ENCODE measurements at regions not wholly inside any gene's neighbourhood (a gene's known extent, or its start where the extent isn't known, plus 50 kb on each side); places are given as distances from the start of the nearest gene placed in this dataset.

DNA sequence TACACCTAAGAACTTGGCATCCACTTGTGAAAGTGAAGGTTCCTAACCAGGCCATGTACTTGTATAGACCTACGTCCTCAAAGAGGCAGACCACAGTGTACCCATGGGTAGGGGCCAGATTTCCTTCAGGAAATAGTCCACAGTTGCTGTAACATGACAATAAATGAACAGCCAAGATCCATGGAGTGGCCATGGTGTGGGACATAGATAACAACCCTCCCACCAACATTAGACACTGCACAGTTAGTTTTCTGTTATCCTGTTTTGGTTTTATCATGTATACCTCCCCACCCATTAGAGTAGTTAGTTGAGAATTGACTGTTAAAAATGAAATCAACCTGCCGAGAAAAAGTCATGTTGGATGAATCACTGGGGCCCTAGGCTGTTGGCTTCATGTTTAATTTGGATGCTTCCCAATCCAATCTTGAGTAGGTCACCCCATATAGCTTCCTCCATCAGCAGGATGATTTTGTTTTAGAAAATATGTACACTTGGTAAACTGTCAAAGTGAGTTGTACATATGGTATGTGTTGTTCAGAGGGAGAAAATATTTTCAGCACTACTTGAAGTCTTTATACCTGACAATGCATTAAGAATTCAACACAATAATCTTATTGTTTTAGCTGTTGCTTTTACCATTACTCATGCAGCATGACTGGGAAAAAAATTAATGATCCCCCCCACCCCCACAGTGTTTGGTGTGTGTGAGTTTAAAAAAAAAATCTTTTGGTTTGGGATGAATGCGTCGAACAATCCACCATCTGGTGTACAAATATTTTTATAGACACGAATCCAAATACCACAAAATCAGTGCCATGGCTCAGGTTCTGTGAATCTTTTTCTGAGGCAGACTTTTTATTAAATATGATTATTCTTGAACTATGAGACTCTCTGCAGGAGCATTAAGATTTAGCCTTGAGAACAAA lies 88.3 kb upstream of the ARHGAP29 start (continued):
- TF ChIP-seq WT1 (tag by site-specific recombination; IDR thresholded peaks at IDR 0.05) (peak; percentile 82), ZBTB20 (tag by site-specific recombination; IDR thresholded peaks at IDR 0.05) (peak; percentile 50), ZNF366 (tag by site-specific recombination; conservative IDR thresholded peaks at IDR 0.05) (peak; percentile 11), ZNF121 (tag by site-specific recombination; IDR thresholded peaks at IDR 0.05) (no peak), KLF16 (tag by site-specific recombination; IDR thresholded peaks at IDR 0.05) (no peak), KLF8 (tag by site-specific recombination; IDR thresholded peaks at IDR 0.05) (peak; percentile 31), ZNF558 (tag by site-specific recombination; IDR thresholded peaks at IDR 0.05) (peak; percentile 21; the same call in 1 of the 2 replicates), FEZF1 (tag by site-specific recombination; IDR thresholded peaks at IDR 0.05) (peak; percentile 88), HOXA7 (CRISPR knock-in tag; IDR thresholded peaks at IDR 0.05; ENCODE audit: borderline replicate concordance) (no peak), ZNF302 (tag by site-specific recombination; IDR thresholded peaks at IDR 0.05; ENCODE audit: low read depth) (no peak), OSR2 (tag by site-specific recombination; IDR thresholded peaks at IDR 0.05) (0 out of 2 replicates have a peak, but pooled peaks have one; percentile 7), ZFP37 (tag by site-specific recombination; IDR thresholded peaks at IDR 0.05) (peak; percentile 69; the same call in 1 of the 2 replicates), ZNF76 (tag by site-specific recombination; IDR thresholded peaks at IDR 0.05; ENCODE audit: borderline replicate concordance, low read depth) (no peak), ZEB2 (tag by site-specific recombination; IDR thresholded peaks at IDR 0.05) (0 out of 2 replicates have a peak, but pooled peaks have one; percentile 31)
- TF ChIP-seq, protein P1, sequence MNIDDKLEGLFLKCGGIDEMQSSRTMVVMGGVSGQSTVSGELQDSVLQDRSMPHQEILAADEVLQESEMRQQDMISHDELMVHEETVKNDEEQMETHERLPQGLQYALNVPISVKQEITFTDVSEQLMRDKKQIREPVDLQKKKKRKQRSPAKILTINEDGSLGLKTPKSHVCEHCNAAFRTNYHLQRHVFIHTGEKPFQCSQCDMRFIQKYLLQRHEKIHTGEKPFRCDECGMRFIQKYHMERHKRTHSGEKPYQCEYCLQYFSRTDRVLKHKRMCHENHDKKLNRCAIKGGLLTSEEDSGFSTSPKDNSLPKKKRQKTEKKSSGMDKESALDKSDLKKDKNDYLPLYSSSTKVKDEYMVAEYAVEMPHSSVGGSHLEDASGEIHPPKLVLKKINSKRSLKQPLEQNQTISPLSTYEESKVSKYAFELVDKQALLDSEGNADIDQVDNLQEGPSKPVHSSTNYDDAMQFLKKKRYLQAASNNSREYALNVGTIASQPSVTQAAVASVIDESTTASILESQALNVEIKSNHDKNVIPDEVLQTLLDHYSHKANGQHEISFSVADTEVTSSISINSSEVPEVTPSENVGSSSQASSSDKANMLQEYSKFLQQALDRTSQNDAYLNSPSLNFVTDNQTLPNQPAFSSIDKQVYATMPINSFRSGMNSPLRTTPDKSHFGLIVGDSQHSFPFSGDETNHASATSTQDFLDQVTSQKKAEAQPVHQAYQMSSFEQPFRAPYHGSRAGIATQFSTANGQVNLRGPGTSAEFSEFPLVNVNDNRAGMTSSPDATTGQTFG (tag by site-specific recombination; IDR thresholded peaks at IDR 0.05; ENCODE audit: borderline replicate concordance), result no peak
- TF ChIP-seq, protein P2, sequence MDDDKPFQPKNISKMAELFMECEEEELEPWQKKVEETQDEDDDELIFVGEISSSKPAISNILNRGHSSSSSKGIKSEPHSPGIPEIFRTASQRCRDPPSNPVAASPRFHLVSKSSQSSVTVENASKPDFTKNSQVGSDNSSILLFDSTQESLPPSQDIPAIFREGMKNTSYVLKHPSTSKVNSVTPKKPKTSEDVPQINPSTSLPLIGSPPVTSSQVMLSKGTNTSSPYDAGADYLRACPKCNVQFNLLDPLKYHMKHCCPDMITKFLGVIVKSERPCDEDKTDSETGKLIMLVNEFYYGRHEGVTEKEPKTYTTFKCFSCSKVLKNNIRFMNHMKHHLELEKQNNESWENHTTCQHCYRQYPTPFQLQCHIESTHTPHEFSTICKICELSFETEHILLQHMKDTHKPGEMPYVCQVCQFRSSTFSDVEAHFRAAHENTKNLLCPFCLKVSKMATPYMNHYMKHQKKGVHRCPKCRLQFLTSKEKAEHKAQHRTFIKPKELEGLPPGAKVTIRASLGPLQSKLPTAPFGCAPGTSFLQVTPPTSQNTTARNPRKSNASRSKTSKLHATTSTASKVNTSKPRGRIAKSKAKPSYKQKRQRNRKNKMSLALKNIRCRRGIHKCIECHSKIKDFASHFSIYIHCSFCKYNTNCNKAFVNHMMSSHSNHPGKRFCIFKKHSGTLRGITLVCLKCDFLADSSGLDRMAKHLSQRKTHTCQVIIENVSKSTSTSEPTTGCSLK (tag by site-specific recombination; IDR thresholded peaks at IDR 0.05), result no peak
- TF ChIP-seq, protein P3, sequence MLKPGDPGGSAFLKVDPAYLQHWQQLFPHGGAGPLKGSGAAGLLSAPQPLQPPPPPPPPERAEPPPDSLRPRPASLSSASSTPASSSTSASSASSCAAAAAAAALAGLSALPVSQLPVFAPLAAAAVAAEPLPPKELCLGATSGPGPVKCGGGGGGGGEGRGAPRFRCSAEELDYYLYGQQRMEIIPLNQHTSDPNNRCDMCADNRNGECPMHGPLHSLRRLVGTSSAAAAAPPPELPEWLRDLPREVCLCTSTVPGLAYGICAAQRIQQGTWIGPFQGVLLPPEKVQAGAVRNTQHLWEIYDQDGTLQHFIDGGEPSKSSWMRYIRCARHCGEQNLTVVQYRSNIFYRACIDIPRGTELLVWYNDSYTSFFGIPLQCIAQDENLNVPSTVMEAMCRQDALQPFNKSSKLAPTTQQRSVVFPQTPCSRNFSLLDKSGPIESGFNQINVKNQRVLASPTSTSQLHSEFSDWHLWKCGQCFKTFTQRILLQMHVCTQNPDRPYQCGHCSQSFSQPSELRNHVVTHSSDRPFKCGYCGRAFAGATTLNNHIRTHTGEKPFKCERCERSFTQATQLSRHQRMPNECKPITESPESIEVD (tag by site-specific recombination; IDR thresholded peaks at IDR 0.05), result peak; percentile 95
- TF ChIP-seq, protein P4, sequence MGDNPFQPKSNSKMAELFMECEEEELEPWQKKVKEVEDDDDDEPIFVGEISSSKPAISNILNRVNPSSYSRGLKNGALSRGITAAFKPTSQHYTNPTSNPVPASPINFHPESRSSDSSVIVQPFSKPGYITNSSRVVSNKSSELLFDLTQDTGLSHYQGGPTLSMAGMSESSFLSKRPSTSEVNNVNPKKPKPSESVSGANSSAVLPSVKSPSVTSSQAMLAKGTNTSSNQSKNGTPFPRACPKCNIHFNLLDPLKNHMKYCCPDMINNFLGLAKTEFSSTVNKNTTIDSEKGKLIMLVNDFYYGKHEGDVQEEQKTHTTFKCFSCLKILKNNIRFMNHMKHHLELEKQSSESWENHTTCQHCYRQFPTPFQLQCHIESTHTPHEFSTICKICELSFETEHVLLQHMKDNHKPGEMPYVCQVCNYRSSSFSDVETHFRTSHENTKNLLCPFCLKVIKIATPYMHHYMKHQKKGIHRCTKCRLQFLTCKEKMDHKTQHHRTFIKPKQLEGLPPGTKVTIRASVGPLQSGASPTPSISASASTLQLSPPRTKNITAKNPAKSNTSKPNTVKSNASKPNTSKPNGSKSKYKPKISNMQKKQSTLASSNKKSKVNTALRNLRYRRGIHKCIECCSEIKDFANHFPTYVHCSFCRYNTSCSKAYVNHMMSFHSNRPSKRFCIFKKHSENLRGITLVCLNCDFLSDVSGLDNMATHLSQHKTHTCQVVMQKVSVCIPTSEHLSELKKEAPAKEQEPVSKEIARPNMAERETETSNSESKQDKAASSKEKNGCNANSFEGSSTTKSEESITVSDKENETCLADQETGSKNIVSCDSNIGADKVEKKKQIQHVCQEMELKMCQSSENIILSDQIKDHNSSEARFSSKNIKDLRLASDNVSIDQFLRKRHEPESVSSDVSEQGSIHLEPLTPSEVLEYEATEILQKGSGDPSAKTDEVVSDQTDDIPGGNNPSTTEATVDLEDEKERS (tag by site-specific recombination; IDR thresholded peaks at IDR 0.05), result no peak
- TF ChIP-seq, protein P5, sequence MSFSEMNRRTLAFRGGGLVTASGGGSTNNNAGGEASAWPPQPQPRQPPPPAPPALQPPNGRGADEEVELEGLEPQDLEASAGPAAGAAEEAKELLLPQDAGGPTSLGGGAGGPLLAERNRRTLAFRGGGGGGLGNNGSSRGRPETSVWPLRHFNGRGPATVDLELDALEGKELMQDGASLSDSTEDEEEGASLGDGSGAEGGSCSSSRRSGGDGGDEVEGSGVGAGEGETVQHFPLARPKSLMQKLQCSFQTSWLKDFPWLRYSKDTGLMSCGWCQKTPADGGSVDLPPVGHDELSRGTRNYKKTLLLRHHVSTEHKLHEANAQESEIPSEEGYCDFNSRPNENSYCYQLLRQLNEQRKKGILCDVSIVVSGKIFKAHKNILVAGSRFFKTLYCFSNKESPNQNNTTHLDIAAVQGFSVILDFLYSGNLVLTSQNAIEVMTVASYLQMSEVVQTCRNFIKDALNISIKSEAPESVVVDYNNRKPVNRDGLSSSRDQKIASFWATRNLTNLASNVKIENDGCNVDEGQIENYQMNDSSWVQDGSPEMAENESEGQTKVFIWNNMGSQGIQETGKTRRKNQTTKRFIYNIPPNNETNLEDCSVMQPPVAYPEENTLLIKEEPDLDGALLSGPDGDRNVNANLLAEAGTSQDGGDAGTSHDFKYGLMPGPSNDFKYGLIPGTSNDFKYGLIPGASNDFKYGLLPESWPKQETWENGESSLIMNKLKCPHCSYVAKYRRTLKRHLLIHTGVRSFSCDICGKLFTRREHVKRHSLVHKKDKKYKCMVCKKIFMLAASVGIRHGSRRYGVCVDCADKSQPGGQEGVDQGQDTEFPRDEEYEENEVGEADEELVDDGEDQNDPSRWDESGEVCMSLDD (tag by site-specific recombination; IDR thresholded peaks at IDR 0.05), result no peak
- TF ChIP-seq, protein P6, sequence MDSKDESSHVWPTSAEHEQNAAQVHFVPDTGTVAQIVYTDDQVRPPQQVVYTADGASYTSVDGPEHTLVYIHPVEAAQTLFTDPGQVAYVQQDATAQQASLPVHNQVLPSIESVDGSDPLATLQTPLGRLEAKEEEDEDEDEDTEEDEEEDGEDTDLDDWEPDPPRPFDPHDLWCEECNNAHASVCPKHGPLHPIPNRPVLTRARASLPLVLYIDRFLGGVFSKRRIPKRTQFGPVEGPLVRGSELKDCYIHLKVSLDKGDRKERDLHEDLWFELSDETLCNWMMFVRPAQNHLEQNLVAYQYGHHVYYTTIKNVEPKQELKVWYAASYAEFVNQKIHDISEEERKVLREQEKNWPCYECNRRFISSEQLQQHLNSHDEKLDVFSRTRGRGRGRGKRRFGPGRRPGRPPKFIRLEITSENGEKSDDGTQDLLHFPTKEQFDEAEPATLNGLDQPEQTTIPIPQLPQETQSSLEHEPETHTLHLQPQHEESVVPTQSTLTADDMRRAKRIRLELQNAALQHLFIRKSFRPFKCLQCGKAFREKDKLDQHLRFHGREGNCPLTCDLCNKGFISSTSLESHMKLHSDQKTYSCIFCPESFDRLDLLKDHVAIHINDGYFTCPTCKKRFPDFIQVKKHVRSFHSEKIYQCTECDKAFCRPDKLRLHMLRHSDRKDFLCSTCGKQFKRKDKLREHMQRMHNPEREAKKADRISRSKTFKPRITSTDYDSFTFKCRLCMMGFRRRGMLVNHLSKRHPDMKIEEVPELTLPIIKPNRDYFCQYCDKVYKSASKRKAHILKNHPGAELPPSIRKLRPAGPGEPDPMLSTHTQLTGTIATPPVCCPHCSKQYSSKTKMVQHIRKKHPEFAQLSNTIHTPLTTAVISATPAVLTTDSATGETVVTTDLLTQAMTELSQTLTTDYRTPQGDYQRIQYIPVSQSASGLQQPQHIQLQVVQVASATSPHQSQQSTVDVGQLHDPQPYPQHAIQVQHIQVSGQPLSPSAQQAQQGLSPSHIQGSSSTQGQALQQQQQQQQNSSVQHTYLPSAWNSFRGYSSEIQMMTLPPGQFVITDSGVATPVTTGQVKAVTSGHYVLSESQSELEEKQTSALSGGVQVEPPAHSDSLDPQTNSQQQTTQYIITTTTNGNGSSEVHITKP (tag by site-specific recombination; IDR thresholded peaks at IDR 0.05), result peak; percentile 100

All from HEK293 (cell line).